Fibroblast of lung (primary cell): ENCODE measurements at regions not wholly inside any gene's neighbourhood (a gene's known extent, or its start where the extent isn't known, plus 50 kb on each side); places are given as distances from the start of the nearest gene placed in this dataset.

Source experiments
- DNase-seq, 2 donors: peaks; one replicate each; pipeline versions ENCODE4 v3.0.0 to v3.0.0-alpha.2; 2010; ENCODE audit warnings: low read depth in 2 of 2
- H2AFZ ChIP-seq: 2 replicates; pipeline ENCODE4 v1.5.1; 2012; ENCODE audit warnings: low read length, control low read depth, inconsistent platforms
- H3K27ac ChIP-seq: 2 replicates; pipeline ENCODE4 v1.5.1; 2011; ENCODE audit warnings: low read length, control low read depth; ENCODE audit not compliant: insufficient read depth
- H3K27me3 ChIP-seq: 2 replicates; pipeline ENCODE4 v1.5.1; 2011; ENCODE audit warnings: mild to moderate bottlenecking, low read length; ENCODE audit not compliant: control insufficient read depth, insufficient read depth
- H3K36me3 ChIP-seq: 2 replicates; pipeline ENCODE4 v1.5.1; 2011; ENCODE audit warnings: low read length; ENCODE audit not compliant: control insufficient read depth, insufficient read depth
- H3K4me1 ChIP-seq: 2 replicates; pipeline ENCODE4 v1.5.1; 2011; ENCODE audit warnings: low read length; ENCODE audit not compliant: control insufficient read depth, insufficient read depth; ENCODE audit errors: extremely low read depth
- H3K4me2 ChIP-seq: 2 replicates; pipeline ENCODE4 v1.5.1; 2011; ENCODE audit warnings: low read length, control low read depth; ENCODE audit not compliant: insufficient read depth; ENCODE audit errors: extremely low read depth
- H3K4me3 ChIP-seq, 4 experiments: fragments of 200-600 bp in 1 of 4; sonication (generic) in 1 of 4; replicated peaks in 1 of 4; 2 replicates each; pipeline ENCODE4 v1.5.1; 2011 to 2016; ENCODE audit warnings: low read length in 4 of 4, low read depth in 3 of 4, mild to moderate bottlenecking in 3 of 4, control low read depth in 2 of 4, inconsistent platforms in 1 of 4, mixed read lengths in 1 of 4; ENCODE audit not compliant: insufficient read depth in 1 of 4; ENCODE audit errors: control extremely low read depth in 1 of 4
- H3K79me2 ChIP-seq: 2 replicates; pipeline ENCODE4 v1.5.1; 2012; ENCODE audit warnings: mild to moderate bottlenecking, low read length, inconsistent platforms; ENCODE audit not compliant: control insufficient read depth, insufficient read depth
- H3K9ac ChIP-seq: 2 replicates; pipeline ENCODE4 v1.5.1; 2011; ENCODE audit warnings: mild to moderate bottlenecking, low read length, control low read depth; ENCODE audit not compliant: insufficient read depth
- H3K9me3 ChIP-seq: 2 replicates; pipeline ENCODE4 v1.5.1; 2012; ENCODE audit warnings: low read depth, low read length; ENCODE audit not compliant: control insufficient read depth, insufficient read depth
- H4K20me1 ChIP-seq: 2 replicates; pipeline ENCODE4 v1.5.1; 2011; ENCODE audit warnings: low read length; ENCODE audit not compliant: control insufficient read depth, insufficient read depth; ENCODE audit errors: extremely low read depth
- CTCF ChIP-seq, 2 donors: IDR thresholded peaks in 1 of 2; conservative IDR thresholded peaks in 1 of 2; 1 replicate in 1 of 2; 2 replicates in 1 of 2; pipeline ENCODE4 v1.5.1; 2011 to 2012; ENCODE audit warnings: low read length in 2 of 2, control low read depth in 1 of 2, inconsistent platforms in 1 of 2, low read depth in 1 of 2, mild to moderate bottlenecking in 1 of 2
- EZH2 ChIP-seq: IDR thresholded peaks from 2 replicates; pipeline ENCODE4 v1.5.1; 2012; ENCODE audit warnings: low read length, control low read depth, mild to moderate bottlenecking; ENCODE audit errors: missing control alignments

GRCh38 chr5:16326137-16326536, 139.5 kb downstream of the ZNF622 start:
- no peaks in the 10 kb centered on the region for H4K20me1 ChIP-seq
- no peak for DNase-seq
- no peak overlapping the region for H3K4me2 ChIP-seq
- no peaks in the 10 kb centered on the region for H3K27me3 ChIP-seq
- H3K27ac ChIP-seq = no peak overlapping the region
- TF ChIP-seq EZH2 (no peak), CTCF (conservative IDR thresholded peaks at IDR 0.05 in 1 of 2, IDR thresholded peaks at IDR 0.05 in 1 of 2; ENCODE audit: low read depth in 1 of 2, low read length in 2 of 2) (no peak)
- H3K36me3 ChIP-seq = no peaks in the 10 kb centered on the region
- H3K9ac ChIP-seq = no peak overlapping the region
- no peaks in the 10 kb centered on the region for H3K9me3 ChIP-seq
- no peaks in the 10 kb centered on the region for H3K4me1 ChIP-seq
- H2AFZ ChIP-seq = no peak overlapping the region
- no peaks in the 10 kb centered on the region for H3K79me2 ChIP-seq
- H3K4me3 ChIP-seq = no peak overlapping the region

- no peaks in the 10 kb centered on the region for H4K20me1 ChIP-seq
- H3K9ac ChIP-seq = no peak overlapping the region
- no peaks in the 10 kb centered on the region for H3K36me3 ChIP-seq
- no peak overlapping the region for H3K4me3 ChIP-seq
- DNase-seq = no peak
- no peak overlapping the region for H3K27ac ChIP-seq
- no peaks in the 10 kb centered on the region for H3K27me3 ChIP-seq
- no peaks in the 10 kb centered on the region for H3K9me3 ChIP-seq
- no peak for TF ChIP-seq EZH2
- no peak for TF ChIP-seq CTCF (conservative IDR thresholded peaks at IDR 0.05 in 1 of 2, IDR thresholded peaks at IDR 0.05 in 1 of 2; ENCODE audit: low read depth in 1 of 2, low read length in 2 of 2)
- H2AFZ ChIP-seq = no peak overlapping the region
- H3K4me1 ChIP-seq = no peaks in the 10 kb centered on the region
- H3K79me2 ChIP-seq = no peaks in the 10 kb centered on the region
- no peak overlapping the region for H3K4me2 ChIP-seq
These were observed 141.7 kb upstream of the MARCHF11 start for GRCh38 chr5:16321284-16321683.

- H3K27ac ChIP-seq = no peak overlapping the region
- no peaks in the 10 kb centered on the region for H3K27me3 ChIP-seq
- no peak for TF ChIP-seq CTCF (conservative IDR thresholded peaks at IDR 0.05 in 1 of 2, IDR thresholded peaks at IDR 0.05 in 1 of 2; ENCODE audit: low read depth in 1 of 2, low read length in 2 of 2)
- TF ChIP-seq EZH2 = no peak
These were observed 135.9 kb upstream of the MARCHF11 start for GRCh38 chr5:16315501-16315900.

More at GRCh38 chr5:16315501-16315900, 135.9 kb upstream of the MARCHF11 start:
- no peak overlapping the region for H3K9ac ChIP-seq
- H3K4me3 ChIP-seq = no peak overlapping the region
- H3K9me3 ChIP-seq = no peaks in the 10 kb centered on the region
- no peaks in the 10 kb centered on the region for H3K79me2 ChIP-seq
- no peaks in the 10 kb centered on the region for H4K20me1 ChIP-seq
- H3K4me2 ChIP-seq = no peak overlapping the region
- no peaks in the 10 kb centered on the region for H3K4me1 ChIP-seq
- H3K36me3 ChIP-seq = no peaks in the 10 kb centered on the region
- no peak for DNase-seq
- H2AFZ ChIP-seq = no peak overlapping the region
